PC-9 (cell line): ENCODE measurements at regions not wholly inside any gene's neighbourhood (a gene's known extent, or its start where the extent isn't known, plus 50 kb on each side); places are given as distances from the start of the nearest gene placed in this dataset.

ENCODE experiments used
- BruUV-seq: library from RNA; stranded (reverse); fragments of 400-500 nt; replicated peaks from 2 replicates; lab custom pipeline; 2021; lab: Mats Ljungman, UMichigan
- CTCF ChIA-PET: fragments of 300-600 bp; sonication (Branson Sonifier 250); formaldehyde crosslinking; loops from one replicate; lab custom pipeline; 2022; ENCODE audit warnings: antibody characterized with exemption; lab: Charles Lee
- POLR2A ChIA-PET: fragments of 300-600 bp; sonication (Branson Sonifier 250); formaldehyde crosslinking; loops from one replicate; lab custom pipeline; 2022; ENCODE audit warnings: antibody characterized with exemption; ENCODE audit not compliant: unreplicated experiment; lab: Charles Lee
- DNase-seq, 2 experiments: peaks; one replicate each; pipeline versions ENCODE4 v3.0.0 to v3.0.0-alpha.2; 2015 to 2022; ENCODE audit warnings: mixed read lengths in 1 of 2
- H2AFZ ChIP-seq: fragments of 200-600 bp; sonication (generic); 2 replicates; pipeline ENCODE4 v1.8.1; 2017; ENCODE audit warnings: antibody characterized with exemption
- H3F3A ChIP-seq: fragments of 200-600 bp; sonication (generic); 2 replicates; pipeline ENCODE4 v1.8.1; 2017; ENCODE audit warnings: antibody characterized with exemption, mild to moderate bottlenecking, low read depth; ENCODE audit not compliant: insufficient read depth
- H3K27ac ChIP-seq: fragments of 200-600 bp; sonication (generic); 2 replicates; pipeline ENCODE4 v1.6.1; 2016; ENCODE audit warnings: mixed run types
- H3K27me3 ChIP-seq: fragments of 200-600 bp; sonication (generic); 2 replicates; pipeline ENCODE4 v1.6.1; 2016; ENCODE audit warnings: low read depth, mixed run types; ENCODE audit not compliant: insufficient read depth
- H3K36me3 ChIP-seq: fragments of 200-600 bp; sonication (generic); 2 replicates; pipeline ENCODE4 v1.6.1; 2016; ENCODE audit warnings: low read depth, mixed run types
- H3K4me1 ChIP-seq: fragments of 200-600 bp; sonication (generic); replicated peaks from 2 replicates; pipeline ENCODE4 v1.6.1; 2016; ENCODE audit warnings: mixed run types; ENCODE audit not compliant: insufficient read depth
- H3K4me2 ChIP-seq: fragments of 200-600 bp; sonication (generic); 2 replicates; pipeline ENCODE4 v1.6.1; 2017; ENCODE audit warnings: mixed run types
- H3K4me3 ChIP-seq: fragments of 200-600 bp; sonication (generic); 2 replicates; pipeline ENCODE4 v1.6.1; 2016; ENCODE audit warnings: mixed run types
- H3K79me2 ChIP-seq: fragments of 200-600 bp; sonication (generic); 2 replicates; pipeline ENCODE4 v1.6.1; 2017; ENCODE audit warnings: low read depth, mixed run types
- H3K9me2 ChIP-seq: fragments of 200-600 bp; sonication (generic); 2 replicates; pipeline ENCODE4 v1.8.1; 2017; ENCODE audit warnings: mild to moderate bottlenecking; ENCODE audit not compliant: insufficient read depth
- H3K9me3 ChIP-seq: fragments of 200-600 bp; sonication (generic); 2 replicates; pipeline ENCODE4 v1.8.1; 2016; ENCODE audit warnings: low read depth; ENCODE audit not compliant: insufficient read depth
- H4K20me1 ChIP-seq: fragments of 200-600 bp; sonication (generic); 2 replicates; pipeline ENCODE4 v1.8.1; 2017; ENCODE audit not compliant: insufficient read depth
- CTCF ChIP-seq: fragments of 200-600 bp; sonication (generic); conservative IDR thresholded peaks from 2 replicates; pipeline ENCODE4 v1.6.1; 2017; ENCODE audit warnings: mixed run types, antibody characterized with exemption, mild to moderate bottlenecking, moderate library complexity
- EZH2 ChIP-seq: fragments of 200-600 bp; sonication (generic); IDR thresholded peaks from 2 replicates; pipeline ENCODE4 v1.8.0; 2017; ENCODE audit warnings: antibody characterized with exemption, low read depth
- intact Hi-C: fragments of 100-400 bp; cut with micrococcal nuclease; formaldehyde crosslinking; loops from one replicate; pipeline ENCODE4 v1.10.0; 2022; ENCODE audit not compliant: unreplicated experiment

GRCh38 chrX:873016-873415 is 242.4 kb downstream of the SHOX start:
- no peak overlapping the region for H3K4me2 ChIP-seq
- no peak for DNase-seq
- H3K4me1 ChIP-seq, result no peaks in the 10 kb centered on the region
- no peaks in the 10 kb centered on the region for H3K36me3 ChIP-seq
- no peak overlapping the region for H3K4me3 ChIP-seq
- H3F3A ChIP-seq, result no peaks in the 10 kb centered on the region
- H3K9me3 ChIP-seq, result no peaks in the 10 kb centered on the region
- no peaks in the 10 kb centered on the region for H4K20me1 ChIP-seq
- H3K9me2 ChIP-seq, result no peaks in the 10 kb centered on the region
- H3K27me3 ChIP-seq, result no peaks in the 10 kb centered on the region
- ChIA-PET CTCF (no interaction called here), POLR2A (no interaction called here)
- no TSS peak for BruUV-seq
- no peaks in the 10 kb centered on the region for H3K79me2 ChIP-seq
- intact Hi-C loops, result no loop called here
- H3K27ac ChIP-seq, result no peak overlapping the region
- no peak overlapping the region for H2AFZ ChIP-seq
- no peak for TF ChIP-seq CTCF
- TF ChIP-seq EZH2, result no peak

- Histone ChIP-seq H3K4me1 (no peaks in the 10 kb centered on the region), H3K79me2 (no peaks in the 10 kb centered on the region), H4K20me1 (no peaks in the 10 kb centered on the region), H3K36me3 (no peaks in the 10 kb centered on the region), H3K9me3 (no peaks in the 10 kb centered on the region), H3K27ac (no peak overlapping the region), H2AFZ (no peak overlapping the region), H3F3A (no peaks in the 10 kb centered on the region), H3K27me3 (no peaks in the 10 kb centered on the region), H3K4me2 (no peak overlapping the region), H3K4me3 (no peak overlapping the region), H3K9me2 (no peaks in the 10 kb centered on the region)
- CTCF ChIA-PET, result no interaction called here
- intact Hi-C loops, result no loop called here
- POLR2A ChIA-PET, result no interaction called here
- no peak for DNase-seq
- no peak for TF ChIP-seq EZH2
- no peak for TF ChIP-seq CTCF
- BruUV-seq, result no TSS peak
Measured at GRCh38 chrX:872090-872489, 241.5 kb downstream of the SHOX start.

- no TSS peak for BruUV-seq
- POLR2A ChIA-PET, result no interaction called here
- Histone ChIP-seq H3K79me2 (no peaks in the 10 kb centered on the region), H3K27ac (no peak overlapping the region), H3K9me3 (no peaks in the 10 kb centered on the region), H3F3A (no peaks in the 10 kb centered on the region), H3K27me3 (no peaks in the 10 kb centered on the region), H3K4me1 (no peaks in the 10 kb centered on the region), H4K20me1 (no peaks in the 10 kb centered on the region), H3K9me2 (no peaks in the 10 kb centered on the region), H3K4me2 (no peak overlapping the region), H2AFZ (no peak overlapping the region), H3K4me3 (no peak overlapping the region), H3K36me3 (no peaks in the 10 kb centered on the region)
- CTCF ChIA-PET, result no interaction called here
- intact Hi-C loops, result no loop called here
- TF ChIP-seq EZH2 (no peak), CTCF (no peak)
- DNase-seq, result no peak
Measured at GRCh38 chrX:871626-872025, 241.0 kb downstream of the SHOX start.
